GM18511 (cell line): ENCODE measurements at regions not wholly inside any gene's neighbourhood (a gene's known extent, or its start where the extent isn't known, plus 50 kb on each side); places are given as distances from the start of the nearest gene placed in this dataset.
"Not testable (repeated sequence)": the region's sequence is repeated elsewhere in the genome, so short reads cannot be mapped to it uniquely, and the experiment has no call there.

Experiments used
- ATAC-seq: cut with Tn5 transposase; IDR thresholded peaks from one replicate; pipeline ENCODE4 v1.9.1; 2021; ENCODE audit warnings: mild to moderate bottlenecking, moderate library complexity; ENCODE audit not compliant: unreplicated experiment

GRCh38 chr10:56537984-56538383 lies 176.9 kb upstream of the ZWINT start:
- ATAC-seq = no peak

GRCh38 chr10:56522166-56522565 lies 161.1 kb upstream of the ZWINT start:
- ATAC-seq = no peak

DNA sequence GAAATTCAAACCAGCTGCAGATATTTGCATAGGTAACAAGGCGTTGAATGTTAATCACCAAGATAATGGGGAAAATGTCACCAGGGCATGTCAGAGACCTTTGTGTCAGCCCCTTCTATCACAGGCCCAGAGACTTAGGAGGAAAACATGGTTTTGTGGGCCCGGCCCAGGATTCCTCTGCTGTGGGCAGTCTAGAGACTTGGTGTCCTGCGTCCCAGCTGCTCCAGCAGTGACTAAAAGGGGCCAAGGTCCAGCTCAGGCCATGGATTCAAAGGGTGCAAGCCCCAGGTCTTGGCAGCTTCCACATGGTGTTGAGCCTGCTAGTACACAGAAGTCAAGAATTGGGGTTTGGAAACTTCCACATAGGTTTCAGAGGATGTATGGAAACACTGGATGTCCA lies 147.5 kb upstream of the ZWINT start:
- ATAC-seq = no peak

GRCh38 chr10:56507033-56507432 lies 146.0 kb upstream of the ZWINT start:
- no peak for ATAC-seq

- no peak for ATAC-seq
Observed at GRCh38 chr10:56505555-56505954, 144.5 kb upstream of the ZWINT start.

- ATAC-seq = no peak
Observed at GRCh38 chr10:56496186-56496486, 135.1 kb upstream of the ZWINT start.

- no peak for ATAC-seq
Observed at GRCh38 chr10:56487746-56488145, 126.7 kb upstream of the ZWINT start.

DNA sequence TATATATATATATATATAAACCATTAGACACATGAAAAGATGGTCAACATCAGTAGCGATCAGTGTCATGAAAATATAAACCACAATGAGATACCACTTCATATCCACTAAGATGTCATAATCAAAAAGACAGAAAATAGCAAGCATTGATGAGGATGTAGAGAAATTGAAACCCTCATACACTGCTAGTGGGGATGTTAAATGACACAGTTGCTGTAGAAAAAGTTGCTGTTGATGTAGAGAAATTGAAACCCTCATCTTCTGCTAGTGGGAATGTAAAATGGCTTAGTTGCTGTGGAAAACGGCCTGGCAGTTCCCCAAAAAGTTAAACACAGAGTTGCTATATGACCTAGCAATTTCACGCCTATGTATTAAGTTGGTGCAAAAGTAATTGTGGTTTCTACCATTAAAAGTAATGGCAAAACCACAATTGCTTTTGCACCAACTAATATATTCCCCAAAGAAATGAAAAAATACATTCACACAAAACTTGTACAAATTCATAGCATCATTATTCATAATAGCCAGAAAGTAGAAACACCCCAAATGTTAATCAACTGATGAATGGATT lies 120.5 kb upstream of the ZWINT start:
- ATAC-seq = no peak

GRCh38 chr10:56472978-56473377 lies 111.9 kb upstream of the ZWINT start:
- no peak for ATAC-seq

- no peak for ATAC-seq
Observed at GRCh38 chr10:56470701-56471100, 109.6 kb upstream of the ZWINT start.

DNA sequence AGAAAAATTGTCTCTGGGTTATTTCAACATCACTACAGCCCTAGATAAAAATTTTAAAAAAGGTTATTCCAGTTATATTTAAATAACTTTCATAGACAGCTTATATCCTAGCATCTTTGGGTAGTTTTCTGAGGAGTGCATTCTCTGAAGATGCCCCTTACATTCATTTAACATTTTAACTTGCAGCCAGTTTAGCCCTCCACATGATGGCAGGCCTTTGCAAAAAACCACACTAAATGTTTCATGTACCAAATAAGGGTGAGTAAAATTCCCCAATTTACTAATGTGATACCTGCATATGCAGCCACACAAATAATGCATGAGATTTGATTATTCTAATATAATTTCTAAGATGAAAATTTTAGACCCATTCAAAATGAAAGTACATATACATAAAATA lies 108.4 kb upstream of the ZWINT start:
- no peak for ATAC-seq

DNA sequence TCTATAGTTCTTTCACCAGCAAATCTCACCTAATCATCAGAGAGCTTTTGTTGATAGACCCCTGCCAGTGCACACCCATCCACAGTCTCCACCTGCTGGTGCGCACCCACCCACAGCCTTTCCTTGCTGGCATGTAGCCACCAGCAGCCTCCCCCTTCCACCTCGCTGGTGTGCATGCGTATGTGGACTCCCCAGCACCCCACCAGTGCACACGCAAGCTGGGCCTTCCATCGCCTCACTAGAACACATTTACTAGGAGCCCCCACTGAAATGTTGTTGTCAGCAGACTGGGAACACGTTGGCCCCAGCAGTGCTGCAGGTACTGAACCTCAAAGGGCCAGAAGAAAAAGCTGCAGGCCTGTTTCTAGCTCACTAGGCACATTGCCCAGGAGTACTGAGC lies 104.9 kb upstream of the ZWINT start:
- no peak for ATAC-seq

- ATAC-seq = peak; percentile 77
Observed at GRCh38 chr10:56449770-56450169, 88.7 kb upstream of the ZWINT start.

DNA sequence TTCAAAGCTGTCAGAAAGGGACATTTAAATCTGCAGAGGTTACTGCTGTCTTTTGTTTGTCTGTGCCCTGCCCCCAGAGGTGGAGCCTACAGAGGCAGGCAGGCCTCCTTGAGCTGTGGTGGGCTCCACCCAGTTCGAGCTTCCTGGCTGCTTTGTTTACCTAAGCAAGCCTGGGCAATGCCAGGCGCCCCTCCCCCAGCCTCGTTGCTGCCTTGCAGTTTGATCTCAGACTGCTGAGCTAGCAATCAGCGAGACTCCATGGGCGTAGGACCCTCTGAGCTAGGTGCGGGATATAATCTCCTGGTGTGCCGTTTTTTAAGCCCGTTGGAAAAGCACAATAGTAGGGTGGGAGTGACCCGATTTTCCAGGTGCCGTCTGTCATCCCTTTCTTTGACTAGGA lies 86.6 kb upstream of the ZWINT start:
- ATAC-seq = not testable (repeated sequence)

- not testable (repeated sequence) for ATAC-seq
Observed at GRCh38 chr10:56441337-56441736, 80.3 kb upstream of the ZWINT start.
